Right atrium auricular region (tissue), 2 donors: ENCODE measurements at regions not wholly inside any gene's neighbourhood (a gene's known extent, or its start where the extent isn't known, plus 50 kb on each side); places are given as distances from the start of the nearest gene placed in this dataset.

Source experiments
- DNase-seq: peaks from one replicate; pipeline ENCODE4 v3.0.0-alpha.2; 2019; ENCODE audit warnings: low spot score
- H3K27ac ChIP-seq, 2 donors: fragments of 200-600 bp; sonication (generic); 1 replicate in 1 of 2; 2 replicates in 1 of 2; pipeline ENCODE4 v1.5.1; 2016 to 2019
- H3K27me3 ChIP-seq, 2 donors: fragments of 200-600 bp; sonication (generic); one replicate each; pipeline versions ENCODE4 v1.5.1 to v1.6.0; 2017 to 2019
- H3K36me3 ChIP-seq: fragments of 200-600 bp; sonication (generic); one replicate; pipeline ENCODE4 v1.5.1; 2016
- H3K4me1 ChIP-seq, 2 donors: fragments of 200-600 bp; sonication (generic); one replicate each; pipeline versions ENCODE4 v1.5.1 to v1.6.0; 2017 to 2019
- H3K4me3 ChIP-seq, 2 donors: fragments of 200-600 bp; sonication (generic); 1 replicate in 1 of 2; 2 replicates in 1 of 2; pipeline ENCODE4 v1.5.1; 2017 to 2019; ENCODE audit warnings: mild to moderate bottlenecking in 1 of 2, moderate library complexity in 1 of 2
- H3K9me3 ChIP-seq, 2 donors: fragments of 200-600 bp; sonication (generic); one replicate each; pipeline ENCODE4 v1.5.1; 2019
- CTCF ChIP-seq, 2 donors: fragments of 200-600 bp; sonication (generic); IDR thresholded peaks; one replicate each; pipeline ENCODE4 v1.5.1; 2019; ENCODE audit warnings: antibody characterized with exemption in 2 of 2

GRCh38 chr3:31288641-31289100, 244.1 kb upstream of the STT3B start:
- Histone ChIP-seq H3K4me3 (no peak overlapping the region), H3K27ac (no peak overlapping the region), H3K4me1 (no peaks in the 10 kb centered on the region), H3K27me3 (no peaks in the 10 kb centered on the region), H3K9me3 (no peaks in the 10 kb centered on the region), H3K36me3 (no peaks in the 10 kb centered on the region)
- TF ChIP-seq CTCF (IDR thresholded peaks at IDR 0.05): no peak
- peak; percentile 60 for DNase-seq

GRCh38 chr3:31289584-31289983, 243.1 kb upstream of the STT3B start:
- TF ChIP-seq CTCF (IDR thresholded peaks at IDR 0.05): no peak
- Histone ChIP-seq H3K4me1 (no peaks in the 10 kb centered on the region), H3K9me3 (no peaks in the 10 kb centered on the region), H3K27me3 (no peaks in the 10 kb centered on the region), H3K4me3 (no peak overlapping the region), H3K27ac (no peak overlapping the region), H3K36me3 (no peaks in the 10 kb centered on the region)
- DNase-seq: no peak

GRCh38 chr3:31290046-31290445, 242.7 kb upstream of the STT3B start:
- Histone ChIP-seq H3K27ac (no peak overlapping the region), H3K27me3 (no peaks in the 10 kb centered on the region), H3K9me3 (no peaks in the 10 kb centered on the region), H3K4me3 (no peak overlapping the region), H3K36me3 (no peaks in the 10 kb centered on the region), H3K4me1 (no peaks in the 10 kb centered on the region)
- TF ChIP-seq CTCF (IDR thresholded peaks at IDR 0.05): no peak
- DNase-seq: no peak

- TF ChIP-seq CTCF (IDR thresholded peaks at IDR 0.05): no peak
- DNase-seq: no peak
- Histone ChIP-seq H3K27ac (no peak overlapping the region), H3K27me3 (no peaks in the 10 kb centered on the region), H3K36me3 (no peaks in the 10 kb centered on the region), H3K4me3 (no peak overlapping the region), H3K9me3 (no peaks in the 10 kb centered on the region), H3K4me1 (no peaks in the 10 kb centered on the region)
These were observed 240.9 kb upstream of the STT3B start for GRCh38 chr3:31291818-31292217.

- Histone ChIP-seq H3K27me3 (no peaks in the 10 kb centered on the region), H3K27ac (no peak overlapping the region), H3K36me3 (no peaks in the 10 kb centered on the region), H3K9me3 (no peaks in the 10 kb centered on the region), H3K4me1 (no peaks in the 10 kb centered on the region), H3K4me3 (no peak overlapping the region)
- DNase-seq: no peak
- no peak for TF ChIP-seq CTCF (IDR thresholded peaks at IDR 0.05)
These were observed 238.1 kb upstream of the STT3B start for GRCh38 chr3:31294430-31295149.
